PC-9 (cell line): ENCODE measurements at regions not wholly inside any gene's neighbourhood (a gene's known extent, or its start where the extent isn't known, plus 50 kb on each side); places are given as distances from the start of the nearest gene placed in this dataset.

Experiments
- BruUV-seq: library from RNA; stranded (reverse); fragments of 400-500 nt; replicated peaks from 2 replicates; lab custom pipeline; 2021; lab: Mats Ljungman, UMichigan
- CTCF ChIA-PET: fragments of 300-600 bp; sonication (Branson Sonifier 250); formaldehyde crosslinking; loops from one replicate; lab custom pipeline; 2022; ENCODE audit warnings: antibody characterized with exemption; lab: Charles Lee
- POLR2A ChIA-PET: fragments of 300-600 bp; sonication (Branson Sonifier 250); formaldehyde crosslinking; loops from one replicate; lab custom pipeline; 2022; ENCODE audit warnings: antibody characterized with exemption; ENCODE audit not compliant: unreplicated experiment; lab: Charles Lee
- DNase-seq, 2 experiments: peaks; one replicate each; pipeline versions ENCODE4 v3.0.0 to v3.0.0-alpha.2; 2015 to 2022; ENCODE audit warnings: mixed read lengths in 1 of 2
- H2AFZ ChIP-seq: fragments of 200-600 bp; sonication (generic); 2 replicates; pipeline ENCODE4 v1.8.1; 2017; ENCODE audit warnings: antibody characterized with exemption
- H3F3A ChIP-seq: fragments of 200-600 bp; sonication (generic); 2 replicates; pipeline ENCODE4 v1.8.1; 2017; ENCODE audit warnings: antibody characterized with exemption, mild to moderate bottlenecking, low read depth; ENCODE audit not compliant: insufficient read depth
- H3K27ac ChIP-seq: fragments of 200-600 bp; sonication (generic); 2 replicates; pipeline ENCODE4 v1.6.1; 2016; ENCODE audit warnings: mixed run types
- H3K27me3 ChIP-seq: fragments of 200-600 bp; sonication (generic); 2 replicates; pipeline ENCODE4 v1.6.1; 2016; ENCODE audit warnings: low read depth, mixed run types; ENCODE audit not compliant: insufficient read depth
- H3K36me3 ChIP-seq: fragments of 200-600 bp; sonication (generic); 2 replicates; pipeline ENCODE4 v1.6.1; 2016; ENCODE audit warnings: low read depth, mixed run types
- H3K4me1 ChIP-seq: fragments of 200-600 bp; sonication (generic); replicated peaks from 2 replicates; pipeline ENCODE4 v1.6.1; 2016; ENCODE audit warnings: mixed run types; ENCODE audit not compliant: insufficient read depth
- H3K4me2 ChIP-seq: fragments of 200-600 bp; sonication (generic); 2 replicates; pipeline ENCODE4 v1.6.1; 2017; ENCODE audit warnings: mixed run types
- H3K4me3 ChIP-seq: fragments of 200-600 bp; sonication (generic); 2 replicates; pipeline ENCODE4 v1.6.1; 2016; ENCODE audit warnings: mixed run types
- H3K79me2 ChIP-seq: fragments of 200-600 bp; sonication (generic); 2 replicates; pipeline ENCODE4 v1.6.1; 2017; ENCODE audit warnings: low read depth, mixed run types
- H3K9me2 ChIP-seq: fragments of 200-600 bp; sonication (generic); 2 replicates; pipeline ENCODE4 v1.8.1; 2017; ENCODE audit warnings: mild to moderate bottlenecking; ENCODE audit not compliant: insufficient read depth
- H3K9me3 ChIP-seq: fragments of 200-600 bp; sonication (generic); 2 replicates; pipeline ENCODE4 v1.8.1; 2016; ENCODE audit warnings: low read depth; ENCODE audit not compliant: insufficient read depth
- H4K20me1 ChIP-seq: fragments of 200-600 bp; sonication (generic); 2 replicates; pipeline ENCODE4 v1.8.1; 2017; ENCODE audit not compliant: insufficient read depth
- EZH2 ChIP-seq: fragments of 200-600 bp; sonication (generic); IDR thresholded peaks from 2 replicates; pipeline ENCODE4 v1.8.0; 2017; ENCODE audit warnings: antibody characterized with exemption, low read depth
- intact Hi-C: fragments of 100-400 bp; cut with micrococcal nuclease; formaldehyde crosslinking; loops from one replicate; pipeline ENCODE4 v1.10.0; 2022; ENCODE audit not compliant: unreplicated experiment
- TF ChIP-seq, protein P1 (sequence below): fragments of 200-600 bp; sonication (generic); conservative IDR thresholded peaks from 2 replicates; pipeline ENCODE4 v1.6.1; 2017; ENCODE audit warnings: mixed run types, antibody characterized with exemption, mild to moderate bottlenecking, moderate library complexity

DNA sequence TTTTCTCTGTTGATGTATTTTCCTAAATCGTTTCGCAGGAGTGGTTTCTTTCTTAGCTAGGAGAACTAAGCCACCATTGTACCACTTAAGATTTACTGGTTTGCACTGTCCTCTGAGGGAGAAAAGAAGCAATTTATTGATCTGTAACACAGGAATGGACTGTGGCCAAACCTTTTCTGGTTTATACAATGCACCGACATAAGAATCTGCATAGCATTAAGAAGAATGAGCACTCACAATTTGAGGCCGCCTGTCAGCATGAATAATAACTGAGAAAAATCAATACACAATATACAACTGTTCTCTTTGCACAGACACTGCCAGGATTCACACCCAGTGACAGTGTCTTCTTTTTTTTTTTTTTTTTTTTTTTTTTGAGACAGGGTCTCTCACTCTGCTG, 168.6 kb upstream of the DMRT1 start:
- Histone ChIP-seq H3K4me1 (no peaks in the 10 kb centered on the region), H3K27ac (no peak overlapping the region)
- CTCF ChIA-PET: no interaction called here

GRCh38 chr9:673264-673965, 168.1 kb upstream of the DMRT1 start:
- CTCF ChIA-PET: no interaction called here
- DNase-seq: no peak
- no peaks in the 10 kb centered on the region for H3F3A ChIP-seq
- intact Hi-C loops: no loop called here
- TF ChIP-seq EZH2: no peak
- TF ChIP-seq, protein P1, sequence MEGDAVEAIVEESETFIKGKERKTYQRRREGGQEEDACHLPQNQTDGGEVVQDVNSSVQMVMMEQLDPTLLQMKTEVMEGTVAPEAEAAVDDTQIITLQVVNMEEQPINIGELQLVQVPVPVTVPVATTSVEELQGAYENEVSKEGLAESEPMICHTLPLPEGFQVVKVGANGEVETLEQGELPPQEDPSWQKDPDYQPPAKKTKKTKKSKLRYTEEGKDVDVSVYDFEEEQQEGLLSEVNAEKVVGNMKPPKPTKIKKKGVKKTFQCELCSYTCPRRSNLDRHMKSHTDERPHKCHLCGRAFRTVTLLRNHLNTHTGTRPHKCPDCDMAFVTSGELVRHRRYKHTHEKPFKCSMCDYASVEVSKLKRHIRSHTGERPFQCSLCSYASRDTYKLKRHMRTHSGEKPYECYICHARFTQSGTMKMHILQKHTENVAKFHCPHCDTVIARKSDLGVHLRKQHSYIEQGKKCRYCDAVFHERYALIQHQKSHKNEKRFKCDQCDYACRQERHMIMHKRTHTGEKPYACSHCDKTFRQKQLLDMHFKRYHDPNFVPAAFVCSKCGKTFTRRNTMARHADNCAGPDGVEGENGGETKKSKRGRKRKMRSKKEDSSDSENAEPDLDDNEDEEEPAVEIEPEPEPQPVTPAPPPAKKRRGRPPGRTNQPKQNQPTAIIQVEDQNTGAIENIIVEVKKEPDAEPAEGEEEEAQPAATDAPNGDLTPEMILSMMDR: no peak
- no peaks in the 10 kb centered on the region for H3K79me2 ChIP-seq
- H3K27ac ChIP-seq: no peak overlapping the region
- no peaks in the 10 kb centered on the region for H3K4me1 ChIP-seq
- POLR2A ChIA-PET: interaction anchor here (0.6 kb wide), 1 partner anchor 12 kb away, joined by 3 read pairs; no protein-coding TSS in a partner anchor
- H3K4me2 ChIP-seq: no peak overlapping the region
- H3K27me3 ChIP-seq: no peaks in the 10 kb centered on the region
- no TSS peak for BruUV-seq
- no peaks in the 10 kb centered on the region for H3K9me3 ChIP-seq
- no peak overlapping the region for H2AFZ ChIP-seq
- H3K4me3 ChIP-seq: no peak overlapping the region
- H3K36me3 ChIP-seq: no peaks in the 10 kb centered on the region
- H4K20me1 ChIP-seq: no peaks in the 10 kb centered on the region
- no peaks in the 10 kb centered on the region for H3K9me2 ChIP-seq

More for the DNA sequence above, 168.6 kb upstream of the DMRT1 start:
- Histone ChIP-seq H3K79me2 (no peaks in the 10 kb centered on the region), H3K4me3 (no peak overlapping the region), H3K36me3 (no peaks in the 10 kb centered on the region), H2AFZ (no peak overlapping the region), H3K4me2 (no peak overlapping the region), H3K9me3 (no peaks in the 10 kb centered on the region), H3K9me2 (no peaks in the 10 kb centered on the region), H3K27me3 (no peaks in the 10 kb centered on the region), H3F3A (no peaks in the 10 kb centered on the region), H4K20me1 (no peaks in the 10 kb centered on the region)
- TF ChIP-seq, protein P1: no peak
- TF ChIP-seq EZH2: no peak
- POLR2A ChIA-PET: no interaction called here
- intact Hi-C loops: no loop called here
- no TSS peak for BruUV-seq
- DNase-seq: no peak

DNA sequence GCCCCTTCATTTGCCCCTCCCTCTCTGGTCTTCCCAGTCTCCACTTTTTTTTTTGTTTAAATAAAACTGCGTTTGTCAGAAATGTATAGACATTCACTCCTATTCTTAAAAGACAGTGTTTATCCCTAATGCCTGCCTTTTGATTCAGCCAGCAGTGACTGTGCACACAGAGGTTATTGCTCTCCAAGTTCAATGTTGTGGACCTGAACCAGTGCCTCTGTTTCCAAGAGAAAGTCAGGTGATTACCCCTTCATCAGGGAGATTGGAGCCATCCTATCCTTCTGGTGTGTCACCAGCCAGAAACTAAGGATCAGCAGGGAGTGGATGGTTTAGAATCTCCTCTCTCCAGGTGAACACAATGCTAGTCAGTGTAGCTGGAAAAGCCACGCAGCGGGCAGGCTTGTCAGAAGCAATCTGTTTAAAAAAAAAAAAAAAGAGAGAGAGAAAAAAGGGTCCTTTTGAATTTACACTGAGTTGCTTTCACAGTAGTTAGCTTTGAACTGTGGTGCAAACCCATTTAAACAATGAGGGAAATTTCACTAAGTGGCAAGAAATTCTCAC, 167.5 kb upstream of the DMRT1 start:
- Histone ChIP-seq H3K9me2 (no peaks in the 10 kb centered on the region), H3K79me2 (no peaks in the 10 kb centered on the region), H3K4me1 (no peaks in the 10 kb centered on the region), H3F3A (no peaks in the 10 kb centered on the region), H2AFZ (no peak overlapping the region), H3K4me3 (no peak overlapping the region), H3K27me3 (no peaks in the 10 kb centered on the region), H3K36me3 (no peaks in the 10 kb centered on the region), H3K9me3 (no peaks in the 10 kb centered on the region), H3K4me2 (no peak overlapping the region), H4K20me1 (no peaks in the 10 kb centered on the region), H3K27ac (no peak overlapping the region)
- intact Hi-C loops: no loop called here
- POLR2A ChIA-PET: interaction anchor here (0.6 kb wide), 1 partner anchor 12 kb away, joined by 3 read pairs; no protein-coding TSS in a partner anchor
- no TSS peak for BruUV-seq
- CTCF ChIA-PET: no interaction called here
- DNase-seq: no peak
- TF ChIP-seq, protein P1: no peak
- no peak for TF ChIP-seq EZH2
